Colonic mucosa (tissue), 4 donors: ENCODE measurements at regions not wholly inside any gene's neighbourhood (a gene's known extent, or its start where the extent isn't known, plus 50 kb on each side); places are given as distances from the start of the nearest gene placed in this dataset.
A peak's percentile ranks its signal among the peaks of the same experiment; 100 is the strongest.

Experiments
- DNase-seq: peaks from one replicate; pipeline ENCODE4 v3.0.0-alpha.2; 2020
- H3K27ac ChIP-seq: fragments of 200-600 bp; one replicate; pipeline ENCODE4 v1.8.0; 2021
- H3K27me3 ChIP-seq: fragments of 200-600 bp; one replicate; pipeline ENCODE4 v1.8.0; 2021
- H3K36me3 ChIP-seq: fragments of 200-600 bp; one replicate; pipeline ENCODE4 v1.8.0; 2021
- H3K4me1 ChIP-seq: fragments of 200-600 bp; one replicate; pipeline ENCODE4 v1.8.0; 2021; ENCODE audit warnings: mild to moderate bottlenecking
- H3K4me3 ChIP-seq: fragments of 200-600 bp; one replicate; pipeline ENCODE4 v1.8.0; 2021
- H3K9ac ChIP-seq, 2 donors: one replicate each; pipeline ENCODE4 v1.7.0; 2013; ENCODE audit warnings: control low read depth in 2 of 2, low read depth in 2 of 2, low read length in 2 of 2
- H3K9me3 ChIP-seq: fragments of 200-600 bp; one replicate; pipeline ENCODE4 v1.8.0; 2021
- CTCF ChIP-seq: fragments of 200-600 bp; IDR thresholded peaks from one replicate; pipeline ENCODE4 v1.8.0; 2022; ENCODE audit warnings: antibody characterized with exemption, mild to moderate bottlenecking
- intact Hi-C: fragments of 100-400 bp; cut with DNase I; formaldehyde crosslinking; loops from one replicate; pipeline ENCODE4 v1.14.1; 2022
- donor health status: healthy.
- donor health status: DM: no; HTN: no; CAD: no.
- donor health status: DM: no; HTN: no; CAD: no.

- H3K9me3 ChIP-seq, result no peaks in the 10 kb centered on the region
- no peak overlapping the region for H3K27ac ChIP-seq
- no peaks in the 10 kb centered on the region for H3K36me3 ChIP-seq
- H3K4me3 ChIP-seq, result no peak overlapping the region
- no peaks in the 10 kb centered on the region for H3K27me3 ChIP-seq
- DNase-seq, result no peak
- H3K9ac ChIP-seq, result no peak overlapping the region
- intact Hi-C loops, result loop anchor here (10.0 kb wide), 1 partner anchor 221 kb away; no protein-coding TSS in a partner anchor
- H3K4me1 ChIP-seq, result no peaks in the 10 kb centered on the region
- TF ChIP-seq CTCF, result no peak
Measured at GRCh38 chr11:116215471-116216113, 557.2 kb downstream of the BUD13 start.

- H3K36me3 ChIP-seq, result no peaks in the 10 kb centered on the region
- no peak overlapping the region for H3K4me3 ChIP-seq
- H3K9ac ChIP-seq, result no peak overlapping the region
- no peaks in the 10 kb centered on the region for H3K27me3 ChIP-seq
- H3K4me1 ChIP-seq, result no peaks in the 10 kb centered on the region
- intact Hi-C loops, result loop anchor here (10.0 kb wide), 1 partner anchor 216 kb away; no protein-coding TSS in a partner anchor
- TF ChIP-seq CTCF, result no peak
- H3K9me3 ChIP-seq, result no peaks in the 10 kb centered on the region
- peak; percentile 25 for DNase-seq
- no peak overlapping the region for H3K27ac ChIP-seq
Measured at GRCh38 chr11:116211147-116211546, 561.6 kb downstream of the BUD13 start.

- Histone ChIP-seq H3K4me1 (no peaks in the 10 kb centered on the region), H3K9me3 (no peaks in the 10 kb centered on the region), H3K4me3 (no peak overlapping the region), H3K9ac (no peak overlapping the region), H3K27ac (no peak overlapping the region), H3K27me3 (no peaks in the 10 kb centered on the region), H3K36me3 (no peaks in the 10 kb centered on the region)
- intact Hi-C loops, result loop anchor here (10.0 kb wide), 1 partner anchor 216 kb away; no protein-coding TSS in a partner anchor
- TF ChIP-seq CTCF, result no peak
- DNase-seq, result no peak
Measured at GRCh38 chr11:116210663-116211062, 562.1 kb downstream of the BUD13 start.

GRCh38 chr11:116209255-116209654, 563.5 kb downstream of the BUD13 start:
- H3K4me1 ChIP-seq, result no peaks in the 10 kb centered on the region
- H3K4me3 ChIP-seq, result no peak overlapping the region
- H3K9me3 ChIP-seq, result no peaks in the 10 kb centered on the region
- intact Hi-C loops, result no loop called here
- H3K36me3 ChIP-seq, result no peaks in the 10 kb centered on the region
- TF ChIP-seq CTCF, result no peak
- DNase-seq, result no peak
- no peaks in the 10 kb centered on the region for H3K27me3 ChIP-seq
- no peak overlapping the region for H3K27ac ChIP-seq
- H3K9ac ChIP-seq, result no peak overlapping the region

- TF ChIP-seq CTCF, result no peak
- Histone ChIP-seq H3K36me3 (no peaks in the 10 kb centered on the region), H3K9me3 (no peaks in the 10 kb centered on the region), H3K4me1 (no peaks in the 10 kb centered on the region), H3K27ac (no peak overlapping the region), H3K27me3 (no peaks in the 10 kb centered on the region), H3K9ac (no peak overlapping the region), H3K4me3 (no peak overlapping the region)
- intact Hi-C loops, result no loop called here
- DNase-seq, result no peak
Measured at GRCh38 chr11:116207421-116208141, 565.2 kb downstream of the BUD13 start.
